Ovary (tissue), 3 donors: ENCODE measurements at regions not wholly inside any gene's neighbourhood (a gene's known extent, or its start where the extent isn't known, plus 50 kb on each side); places are given as distances from the start of the nearest gene placed in this dataset.

Experiments
- POLR2A ChIP-seq: fragments of 450-650 bp; IDR thresholded peaks from one replicate; pipeline ENCODE4 v1.6.1; 2017; ENCODE audit warnings: antibody characterized with exemption, mild to moderate bottlenecking, moderate library complexity
- TF ChIP-seq, protein P1 (sequence below), 3 donors: fragments of 450-650 bp in 2 of 3; fragments of 200-600 bp in 1 of 3; IDR thresholded peaks; one replicate each; pipeline versions ENCODE4 v1.5.1 to v1.8.0; 2016 to 2022; ENCODE audit warnings: antibody characterized with exemption in 3 of 3, mild to moderate bottlenecking in 1 of 3
- donor health status: DM: no; HTN: no; CAD: no.

DNA sequence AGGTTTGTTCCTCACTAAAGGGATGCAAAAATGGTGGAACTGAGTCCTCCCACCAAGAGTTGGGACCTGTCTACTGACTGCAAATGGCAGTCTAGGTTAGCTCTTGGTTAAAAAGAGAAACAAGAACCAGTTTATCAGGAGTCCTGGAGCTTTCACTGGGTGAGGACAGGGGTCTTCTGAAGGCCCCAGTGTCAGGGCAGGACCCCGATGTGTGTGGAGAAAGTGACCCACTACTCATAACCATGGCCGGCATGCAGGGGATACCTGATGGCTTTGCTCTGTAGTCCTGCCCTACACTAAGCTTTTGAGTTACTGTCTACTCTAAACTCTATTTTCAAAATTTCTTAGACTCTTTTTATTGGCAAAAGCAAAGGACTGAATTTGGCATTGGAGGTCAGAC is 220.5 kb downstream of the ANKRD60 start:
- TF ChIP-seq, protein P1, sequence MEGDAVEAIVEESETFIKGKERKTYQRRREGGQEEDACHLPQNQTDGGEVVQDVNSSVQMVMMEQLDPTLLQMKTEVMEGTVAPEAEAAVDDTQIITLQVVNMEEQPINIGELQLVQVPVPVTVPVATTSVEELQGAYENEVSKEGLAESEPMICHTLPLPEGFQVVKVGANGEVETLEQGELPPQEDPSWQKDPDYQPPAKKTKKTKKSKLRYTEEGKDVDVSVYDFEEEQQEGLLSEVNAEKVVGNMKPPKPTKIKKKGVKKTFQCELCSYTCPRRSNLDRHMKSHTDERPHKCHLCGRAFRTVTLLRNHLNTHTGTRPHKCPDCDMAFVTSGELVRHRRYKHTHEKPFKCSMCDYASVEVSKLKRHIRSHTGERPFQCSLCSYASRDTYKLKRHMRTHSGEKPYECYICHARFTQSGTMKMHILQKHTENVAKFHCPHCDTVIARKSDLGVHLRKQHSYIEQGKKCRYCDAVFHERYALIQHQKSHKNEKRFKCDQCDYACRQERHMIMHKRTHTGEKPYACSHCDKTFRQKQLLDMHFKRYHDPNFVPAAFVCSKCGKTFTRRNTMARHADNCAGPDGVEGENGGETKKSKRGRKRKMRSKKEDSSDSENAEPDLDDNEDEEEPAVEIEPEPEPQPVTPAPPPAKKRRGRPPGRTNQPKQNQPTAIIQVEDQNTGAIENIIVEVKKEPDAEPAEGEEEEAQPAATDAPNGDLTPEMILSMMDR (IDR thresholded peaks at IDR 0.05), result no peak
- no peak for TF ChIP-seq POLR2A
